NCI-H526 (cell line): ENCODE measurements at regions not wholly inside any gene's neighbourhood (a gene's known extent, or its start where the extent isn't known, plus 50 kb on each side); places are given as distances from the start of the nearest gene placed in this dataset.
"Not testable (repeated sequence)": the region's sequence is repeated elsewhere in the genome, so short reads cannot be mapped to it uniquely, and the experiment has no call there.

Experiments
- DNase-seq, 2 experiments: peaks; one replicate each; lab custom pipeline; 2025; lab: John Stamatoyannopoulos, UW

DNA sequence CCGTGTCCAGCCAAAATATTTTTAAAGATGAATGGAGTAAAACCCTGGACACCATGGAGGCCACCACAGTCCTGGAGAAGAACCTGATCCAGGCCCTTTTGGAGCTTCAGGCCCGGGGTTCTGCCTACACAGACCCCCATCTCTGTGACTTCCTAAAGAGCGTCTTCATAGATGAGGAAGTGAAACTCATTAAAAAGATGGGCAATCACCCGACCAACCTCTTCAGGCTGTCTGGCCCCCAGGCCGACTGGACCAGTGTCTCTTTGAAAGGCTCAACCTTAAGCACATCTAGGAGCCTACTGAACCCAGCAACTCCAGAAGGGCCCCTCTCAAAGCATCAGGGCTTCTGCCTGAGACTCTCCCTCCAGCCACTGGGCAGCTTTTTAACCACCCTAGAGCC is 107.9 kb upstream of the FAM174B start:
- no peak for DNase-seq

DNA sequence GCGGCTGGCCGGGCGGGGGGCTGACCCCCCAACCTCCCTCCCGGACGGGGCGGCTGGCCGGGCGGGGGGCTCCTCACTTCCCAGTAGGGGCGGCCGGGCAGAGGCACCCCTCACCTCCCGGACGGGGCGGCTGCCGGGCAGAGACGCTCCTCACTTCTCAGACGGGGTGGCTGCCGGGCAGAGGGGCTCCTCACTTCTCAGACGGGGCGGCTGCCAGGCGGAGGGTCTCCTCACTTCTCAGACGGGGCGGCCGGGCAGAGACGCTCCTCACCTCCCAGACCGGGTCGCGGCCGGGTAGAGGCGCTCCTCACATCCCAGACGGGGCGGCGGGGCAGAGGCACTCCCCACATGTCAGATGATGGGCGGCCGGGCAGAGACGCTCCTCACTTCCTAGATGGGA is 112.6 kb upstream of the FAM174B start:
- not testable (repeated sequence) for DNase-seq

- DNase-seq = no peak
Measured at GRCh38 chr15:92770641-92771040, 115.1 kb upstream of the FAM174B start.

GRCh38 chr15:92772061-92772460 is 116.5 kb upstream of the FAM174B start:
- DNase-seq = no peak

DNA sequence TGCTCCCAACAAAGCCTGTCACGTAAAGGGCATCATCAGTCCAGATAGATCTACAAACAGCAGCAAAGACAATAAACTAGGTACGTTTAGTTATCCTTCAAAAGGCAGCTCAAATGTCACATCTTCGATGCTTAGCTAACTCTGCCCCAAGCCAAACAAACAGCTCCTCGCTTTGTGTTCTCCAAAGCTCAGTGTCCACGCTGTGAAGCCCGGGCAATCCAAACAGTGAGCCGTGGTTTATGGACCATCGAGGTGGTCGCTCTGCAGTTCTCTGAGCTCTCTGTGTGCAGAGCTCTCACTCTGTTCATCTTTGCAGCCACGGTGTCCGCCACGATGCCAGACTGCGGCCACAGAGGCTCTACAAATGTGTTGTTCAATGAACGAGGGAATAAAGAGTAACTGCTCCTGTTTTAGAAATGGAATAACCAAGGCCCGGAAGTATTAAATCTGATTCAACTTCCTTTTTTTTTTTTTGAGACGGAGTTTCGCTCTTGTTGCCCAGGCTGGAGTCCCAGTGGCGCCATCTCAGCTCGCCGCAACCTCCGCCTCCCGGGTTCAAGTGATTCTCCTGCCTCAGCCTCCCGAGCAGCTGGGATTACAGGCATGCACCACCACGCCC is 117.2 kb upstream of the FAM174B start:
- DNase-seq = no peak

GRCh38 chr15:92773340-92773739 is 117.8 kb upstream of the FAM174B start:
- DNase-seq = no peak

DNA sequence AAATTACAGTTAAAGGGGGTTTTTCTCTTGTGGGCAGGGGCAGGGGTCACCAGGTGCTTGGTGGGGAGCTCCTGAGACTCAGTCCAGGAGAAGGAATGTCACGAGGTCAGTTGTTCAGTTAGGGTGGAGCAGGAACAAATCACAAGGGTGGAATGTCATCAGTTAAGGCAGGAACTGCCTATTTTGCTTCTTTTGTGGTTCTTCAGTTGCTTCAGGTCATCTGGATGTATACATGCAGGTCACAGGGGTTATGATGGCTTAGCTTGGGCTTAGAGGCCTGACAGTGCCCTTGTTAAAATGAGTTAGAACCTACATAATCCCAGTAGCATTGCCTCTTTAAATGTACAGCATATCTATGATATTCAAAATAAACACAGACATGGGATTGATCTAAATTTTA is 120.2 kb upstream of the CHD2 start:
- no peak for DNase-seq

DNA sequence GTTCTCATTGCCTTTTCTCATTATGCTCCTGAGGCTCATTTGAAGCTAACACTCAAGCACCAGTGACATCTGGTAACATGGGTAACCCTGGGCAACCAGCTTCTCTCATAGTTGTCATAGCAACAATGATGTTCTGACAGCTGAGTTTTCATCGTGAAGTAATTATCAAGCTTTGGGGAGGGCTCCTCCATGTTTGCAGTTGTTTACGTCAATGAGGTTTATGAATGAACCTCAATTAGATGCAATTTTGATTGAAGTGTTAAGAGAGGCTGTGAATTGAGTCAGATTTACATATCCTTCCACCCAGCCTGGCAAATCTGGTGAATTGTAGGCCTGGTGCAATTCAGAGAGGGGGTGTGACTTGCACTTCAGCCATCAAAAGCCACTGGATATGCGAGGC is 119.3 kb upstream of the CHD2 start:
- DNase-seq = no peak

GRCh38 chr15:92781925-92782453 is 118.1 kb upstream of the CHD2 start:
- DNase-seq = no peak

- DNase-seq = no peak
Measured at GRCh38 chr15:92787116-92787515, 113.0 kb upstream of the CHD2 start.

DNA sequence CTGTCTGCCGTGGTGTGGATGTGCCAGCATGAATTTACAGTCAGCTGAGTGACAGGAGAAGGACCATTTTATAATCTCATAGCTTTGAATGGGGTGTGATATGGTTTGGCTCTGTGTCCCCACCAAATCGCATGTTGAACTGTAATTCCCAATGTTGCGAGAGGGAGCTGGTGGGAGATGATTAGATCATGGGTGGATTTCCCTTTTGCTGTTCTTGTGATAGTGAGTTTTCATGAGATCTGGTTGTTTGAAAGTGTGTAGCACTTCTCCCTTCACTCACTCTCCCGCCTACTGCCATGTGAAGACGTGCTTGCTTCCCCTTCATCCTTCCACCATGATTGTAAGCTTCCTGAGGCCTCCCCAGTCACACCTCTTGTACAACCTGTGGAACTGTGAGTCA is 111.9 kb upstream of the CHD2 start:
- DNase-seq = no peak

- DNase-seq = not testable (repeated sequence)
Measured at GRCh38 chr15:92788793-92789192, 111.3 kb upstream of the CHD2 start.

DNA sequence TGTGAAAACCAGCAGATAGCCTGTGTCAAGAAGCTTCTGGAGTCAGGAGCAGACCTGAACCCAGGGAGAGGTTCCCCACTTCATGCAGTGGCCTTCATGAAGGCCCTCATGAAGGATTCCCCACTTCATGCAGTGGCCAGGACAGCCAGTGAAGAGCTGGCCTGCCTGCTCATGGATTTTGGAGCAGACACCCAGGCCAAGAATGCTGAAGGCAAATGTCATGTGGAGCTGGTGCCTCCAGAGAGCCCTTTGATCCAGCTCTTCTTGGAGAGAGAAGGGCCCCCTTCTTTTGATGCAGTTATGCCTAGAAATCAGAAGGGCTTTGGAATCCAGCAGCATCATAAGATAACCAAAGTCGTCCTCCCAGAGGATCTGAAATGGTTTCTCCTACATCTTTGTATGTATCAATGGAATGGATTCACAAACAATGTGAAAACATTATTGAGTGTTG is 103.9 kb upstream of the CHD2 start:
- DNase-seq = no peak

DNA sequence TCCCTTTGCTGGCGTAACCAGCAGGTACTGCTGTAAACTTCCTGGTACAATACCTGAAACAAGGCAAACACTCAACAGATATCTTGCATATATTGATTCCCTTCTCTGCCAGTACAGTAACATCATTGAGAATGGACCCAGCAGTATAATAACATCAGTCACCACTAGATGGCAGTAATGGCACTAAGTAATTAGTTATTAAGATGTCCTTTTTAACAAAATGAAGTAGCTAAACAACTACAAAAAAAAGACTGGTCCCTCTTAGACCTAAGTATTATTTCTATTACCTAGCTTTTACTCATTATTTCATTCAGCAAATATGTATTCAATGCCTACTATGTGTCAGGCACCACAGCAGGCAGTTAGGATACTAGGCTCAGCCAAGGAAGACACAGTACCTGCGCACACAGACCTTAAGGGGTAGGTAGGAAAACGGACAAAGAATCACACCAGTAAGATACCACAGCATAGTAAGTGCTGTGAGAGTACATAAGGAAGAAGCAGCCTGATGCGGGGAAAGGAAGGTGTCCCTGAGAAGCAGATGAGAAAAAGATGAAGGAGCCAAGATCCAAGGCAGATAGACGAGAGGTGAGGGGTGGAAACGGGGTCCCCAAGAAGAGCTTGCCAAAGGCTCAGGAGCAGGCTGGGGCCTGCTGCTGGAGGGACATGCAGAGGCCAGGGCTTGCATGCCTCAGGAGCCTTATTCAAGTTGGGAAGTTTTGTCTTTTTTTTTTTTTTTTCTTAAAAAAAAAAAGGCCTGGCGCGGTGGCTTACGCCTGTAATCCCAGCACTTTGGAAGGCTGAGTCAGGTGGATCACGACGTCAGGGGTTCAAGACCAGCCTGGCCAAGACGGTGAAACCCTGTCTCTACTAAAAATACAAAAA is 102.7 kb upstream of the CHD2 start:
- DNase-seq = peak; percentile 82 to 91

- DNase-seq = no peak
Measured at GRCh38 chr15:92800013-92800412, 100.1 kb upstream of the CHD2 start.

GRCh38 chr15:92800416-92801055 is 99.6 kb upstream of the CHD2 start:
- not testable (repeated sequence) for DNase-seq

GRCh38 chr15:92801056-92801773 is 98.9 kb upstream of the CHD2 start:
- DNase-seq = not testable (repeated sequence)

GRCh38 chr15:92801774-92802464 is 98.2 kb upstream of the CHD2 start:
- no peak for DNase-seq

DNA sequence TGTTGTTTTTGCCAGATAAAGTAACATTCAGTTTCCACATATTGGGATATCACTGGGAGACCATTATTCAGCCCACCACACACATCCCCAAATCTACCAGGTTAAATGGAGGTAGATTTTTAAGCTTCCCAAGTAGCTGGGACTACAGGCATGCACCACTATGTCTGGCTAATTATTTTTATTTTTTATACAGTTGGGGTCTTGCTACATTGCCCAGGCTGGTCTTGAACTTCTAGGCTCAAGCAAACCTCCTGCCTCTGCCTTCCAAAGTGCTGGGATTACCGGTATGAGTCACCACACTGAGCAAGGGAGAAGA is 96.6 kb upstream of the CHD2 start:
- DNase-seq = no peak

GRCh38 chr15:92803852-92804609 is 96.1 kb upstream of the CHD2 start:
- DNase-seq = no peak

DNA sequence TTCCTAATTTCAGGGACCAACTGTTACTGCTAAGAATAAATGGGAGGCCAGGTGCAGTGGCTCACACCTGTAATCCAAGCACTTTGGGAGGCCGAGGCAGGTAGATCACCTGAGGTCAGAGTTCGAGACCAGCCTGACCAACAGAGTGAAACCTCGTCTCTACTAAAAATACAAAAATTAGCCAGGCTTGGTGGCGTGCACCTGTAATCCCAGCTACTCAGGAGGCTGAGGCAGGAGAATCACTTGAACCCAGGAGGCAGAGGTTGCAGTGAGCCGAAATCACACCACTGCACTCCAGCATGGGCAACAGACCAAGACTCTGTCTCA is 95.6 kb upstream of the CHD2 start:
- not testable (repeated sequence) for DNase-seq
